ENCODE measurements at regions not wholly inside any gene's neighbourhood (a gene's known extent, or its start where the extent isn't known, plus 50 kb on each side); places are given as distances from the start of the nearest gene placed in this dataset.

DNA sequence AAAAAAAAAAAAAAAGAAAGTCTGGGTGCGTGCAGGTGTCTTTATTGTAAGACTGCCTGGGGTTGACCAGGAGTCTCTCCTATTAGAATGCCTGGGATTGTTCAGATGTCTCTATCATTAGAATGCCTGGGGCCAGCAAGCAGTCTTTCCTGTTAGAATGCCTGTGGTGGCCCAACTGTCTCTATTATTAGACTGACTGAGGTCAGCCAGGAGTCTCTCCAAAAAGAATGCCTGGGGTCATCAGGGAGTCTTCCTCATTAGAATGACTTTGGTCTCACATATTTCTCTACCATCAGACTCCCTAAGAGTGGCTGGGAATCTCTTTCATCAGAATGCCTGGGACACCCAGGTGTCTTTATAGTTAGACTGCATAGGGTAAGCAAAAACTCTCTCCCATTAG lies 1577.5 kb downstream of the UQCRFS1 start:
- no peak for DNase-seq (ENCODE audit: low spot score)
- no peak overlapping the region for H3K27ac Mint-ChIP-seq
- no peaks in the 10 kb centered on the region for H3K4me1 Mint-ChIP-seq (ENCODE audit: low read depth)
- peaks cover 56% of the 10 kb centered on the region for H3K9me3 Mint-ChIP-seq
- H3K36me3 Mint-ChIP-seq (ENCODE audit: low read depth) = no peaks in the 10 kb centered on the region
- H3K27me3 Mint-ChIP-seq (ENCODE audit: low read depth) = no peaks in the 10 kb centered on the region
- H3K4me3 Mint-ChIP-seq = no peak overlapping the region

DNA sequence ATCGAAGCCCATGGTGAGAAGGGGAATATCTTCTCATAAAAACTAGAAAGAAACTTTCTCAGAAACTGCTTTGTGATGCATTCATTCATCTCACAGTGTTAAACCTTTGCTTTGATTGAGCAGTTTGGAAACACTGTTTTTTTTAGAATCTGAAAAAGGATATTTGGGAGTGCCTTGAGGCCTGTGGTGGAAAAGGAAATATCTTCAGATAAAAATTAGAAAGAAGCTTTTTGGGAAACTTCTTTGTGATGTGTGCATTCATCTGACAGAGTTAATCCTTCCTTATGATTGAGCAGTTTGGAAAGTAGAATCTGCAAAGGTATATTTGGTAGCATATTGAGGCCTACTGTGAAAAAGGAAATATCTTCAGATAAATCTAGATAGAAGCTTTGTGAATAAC lies 1594.9 kb downstream of the UQCRFS1 start:
- Mint-ChIP-seq H3K36me3 (ENCODE audit: low read depth) (no peaks in the 10 kb centered on the region), H3K4me1 (ENCODE audit: low read depth) (no peaks in the 10 kb centered on the region), H3K27me3 (ENCODE audit: low read depth) (no peaks in the 10 kb centered on the region), H3K27ac (no peak overlapping the region), H3K9me3 (peaks cover 71% of the 10 kb centered on the region), H3K4me3 (no peak overlapping the region)
- no peak for DNase-seq (ENCODE audit: low spot score)

DNA sequence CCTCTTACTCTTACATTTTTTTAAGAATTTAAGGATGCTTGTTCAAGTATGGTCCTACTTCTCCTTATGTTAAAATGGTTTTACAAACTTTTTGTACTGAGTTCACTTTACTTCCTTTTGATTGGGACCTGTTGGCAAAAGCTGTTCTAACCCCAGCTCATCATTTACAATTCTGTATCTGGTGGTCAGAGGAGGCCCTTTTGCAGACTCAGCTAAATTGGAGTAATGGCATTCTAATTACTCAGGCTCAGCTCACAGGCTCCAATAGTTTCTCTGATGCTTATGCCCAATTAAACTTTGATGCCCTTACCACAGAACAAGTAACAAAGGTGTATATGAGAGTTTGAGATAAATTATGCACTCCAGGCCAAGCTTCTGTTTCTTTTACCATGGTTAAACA lies 1632.0 kb downstream of the UQCRFS1 start:
- no peak for DNase-seq (ENCODE audit: low spot score)
- no peaks in the 10 kb centered on the region for H3K4me1 Mint-ChIP-seq (ENCODE audit: low read depth)
- no peak overlapping the region for H3K27ac Mint-ChIP-seq
- peaks cover 58% of the 10 kb centered on the region for H3K9me3 Mint-ChIP-seq
- H3K4me3 Mint-ChIP-seq = no peak overlapping the region
- no peaks in the 10 kb centered on the region for H3K27me3 Mint-ChIP-seq (ENCODE audit: low read depth)
- no peaks in the 10 kb centered on the region for H3K36me3 Mint-ChIP-seq (ENCODE audit: low read depth)
